ENCODE measurements at regions not wholly inside any gene's neighbourhood (a gene's known extent, or its start where the extent isn't known, plus 50 kb on each side); places are given as distances from the start of the nearest gene placed in this dataset.

- intact Hi-C loops (cut with micrococcal nuclease): no loop called here
- H3K9me3 Mint-ChIP-seq: no peaks in the 10 kb centered on the region
- H3K4me3 Mint-ChIP-seq: no peak overlapping the region
- no peaks in the 10 kb centered on the region for H3K4me1 Mint-ChIP-seq (ENCODE audit: low read depth)
- no peaks in the 10 kb centered on the region for H3K27me3 Mint-ChIP-seq
- H3K27ac Mint-ChIP-seq: no peak overlapping the region
- no peaks in the 10 kb centered on the region for H3K36me3 Mint-ChIP-seq (ENCODE audit: low read depth)
Measured at GRCh38 chr6:117205876-117206275, 59.5 kb upstream of the VGLL2 start.

GRCh38 chr6:117206522-117206921, 58.8 kb upstream of the VGLL2 start:
- Mint-ChIP-seq H3K9me3 (no peaks in the 10 kb centered on the region), H3K4me1 (ENCODE audit: low read depth) (no peaks in the 10 kb centered on the region), H3K36me3 (ENCODE audit: low read depth) (no peaks in the 10 kb centered on the region), H3K27me3 (no peaks in the 10 kb centered on the region), H3K4me3 (no peak overlapping the region), H3K27ac (no peak overlapping the region)
- intact Hi-C loops (cut with micrococcal nuclease): no loop called here

- Mint-ChIP-seq H3K36me3 (ENCODE audit: low read depth) (no peaks in the 10 kb centered on the region), H3K9me3 (no peaks in the 10 kb centered on the region), H3K4me3 (no peak overlapping the region), H3K27me3 (no peaks in the 10 kb centered on the region), H3K4me1 (ENCODE audit: low read depth) (no peaks in the 10 kb centered on the region), H3K27ac (no peak overlapping the region)
- intact Hi-C loops (cut with micrococcal nuclease): no loop called here
Measured at GRCh38 chr6:117206944-117207687, 58.2 kb upstream of the VGLL2 start.

- H3K27ac Mint-ChIP-seq: no peak overlapping the region
- no peak overlapping the region for H3K4me3 Mint-ChIP-seq
- H3K27me3 Mint-ChIP-seq: no peaks in the 10 kb centered on the region
- H3K9me3 Mint-ChIP-seq: peaks cover 9% of the 10 kb centered on the region
- intact Hi-C loops (cut with micrococcal nuclease): no loop called here
- no peaks in the 10 kb centered on the region for H3K4me1 Mint-ChIP-seq (ENCODE audit: low read depth)
- H3K36me3 Mint-ChIP-seq (ENCODE audit: low read depth): no peaks in the 10 kb centered on the region
Measured at GRCh38 chr6:117210279-117210678, 55.1 kb upstream of the VGLL2 start.

GRCh38 chr6:117215353-117216090, 49.8 kb upstream of the VGLL2 start:
- Mint-ChIP-seq H3K36me3 (ENCODE audit: low read depth) (no peaks in the 10 kb centered on the region), H3K27ac (no peak overlapping the region), H3K4me3 (no peak overlapping the region), H3K4me1 (ENCODE audit: low read depth) (no peaks in the 10 kb centered on the region), H3K9me3 (peaks cover 9% of the 10 kb centered on the region), H3K27me3 (no peaks in the 10 kb centered on the region)
- intact Hi-C loops (cut with micrococcal nuclease): no loop called here

Data from dendritic cell treated with granulocyte-macrophage colony-stimulating factor and Interleukin-4, amounts not matched to agents 40 ng/mL and 50 ng/mL, for 4 days (primary cell).